H1 (cell line): ENCODE measurements at regions not wholly inside any gene's neighbourhood (a gene's known extent, or its start where the extent isn't known, plus 50 kb on each side); places are given as distances from the start of the nearest gene placed in this dataset.

Source experiments
- CBX5 ChIP-seq: fragments of 300-800, 300-1000 bp; sonication (generic); IDR thresholded peaks from 2 replicates; pipeline ENCODE4 v1.7.1; 2016; ENCODE audit warnings: antibody characterized with exemption, low read length, low read depth
- CHD7 ChIP-seq: fragments of 300-600 bp; sonication (generic); IDR thresholded peaks from 2 replicates; pipeline ENCODE4 v1.7.1; 2012; ENCODE audit warnings: low read length, moderate library complexity, mild to moderate bottlenecking, inconsistent platforms; ENCODE audit not compliant: insufficient replicate concordance
- CTBP2 ChIP-seq: IDR thresholded peaks from 2 replicates; pipeline ENCODE4 v1.7.0; 2011; ENCODE audit warnings: borderline replicate concordance, mild to moderate bottlenecking, moderate library complexity, mixed read lengths, low read length; ENCODE audit not compliant: insufficient read depth, insufficient read length
- GTF2F1 ChIP-seq: IDR thresholded peaks from 2 replicates; pipeline ENCODE4 v1.6.1; 2012; ENCODE audit warnings: low read depth, low read length, improper control_type of control experiment, borderline replicate concordance
- POLR2A ChIP-seq, 2 experiments: IDR thresholded peaks; 1 replicate in 1 of 2; 2 replicates in 1 of 2; pipeline ENCODE4 v1.6.1; 2011; ENCODE audit warnings: low read depth in 2 of 2, low read length in 2 of 2, mild to moderate bottlenecking in 2 of 2; ENCODE audit errors: control extremely low read depth in 1 of 2
- SP2 ChIP-seq: IDR thresholded peaks from 2 replicates; pipeline ENCODE4 v1.6.1; 2012; ENCODE audit warnings: mild to moderate bottlenecking, low read length, inconsistent platforms

- no peak for TF ChIP-seq CHD7
- TF ChIP-seq CTBP2: no peak
- no peak for TF ChIP-seq CBX5
- no peak for TF ChIP-seq POLR2A (IDR thresholded peaks at IDR 0.05; ENCODE audit: control extremely low read depth in 1 of 2, low read depth in 2 of 2, low read length in 2 of 2)
- no peak for TF ChIP-seq GTF2F1
- TF ChIP-seq SP2: no peak
- TF ChIP-seq, all 59 proteins: peak for 0
These were observed 183.6 kb upstream of the GMDS start (continued) for GRCh38 chr6:2429032-2429431.
